ENCODE measurements at regions not wholly inside any gene's neighbourhood (a gene's known extent, or its start where the extent isn't known, plus 50 kb on each side); places are given as distances from the start of the nearest gene placed in this dataset.

DNA sequence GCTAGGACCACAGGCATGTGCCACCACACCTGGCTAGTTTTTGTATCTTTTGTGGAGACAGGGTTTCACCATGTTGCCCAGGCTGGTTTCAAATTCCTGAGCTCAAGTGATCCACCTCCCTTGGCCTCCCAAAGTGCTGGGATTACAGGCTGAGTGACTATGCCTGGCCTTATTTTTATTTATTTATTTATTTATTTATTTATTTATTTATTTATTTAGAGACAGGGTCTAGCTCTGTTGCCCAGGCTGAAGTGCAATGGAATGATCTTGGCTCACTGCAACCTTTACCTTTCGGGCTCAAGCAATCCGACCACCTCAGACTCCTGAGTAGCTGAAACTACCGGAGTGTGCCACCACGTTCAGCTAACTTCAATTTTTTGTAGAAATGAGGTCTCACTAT, 117.0 kb upstream of the MAX start:
- no peaks in the 10 kb centered on the region for H3K36me3 ChIP-seq (ENCODE audit: control insufficient read depth in 4 of 4, insufficient read depth in 4 of 4, low read length in 3 of 4)
- WGBS (ENCODE audit: insufficient coverage) = 98% methylated on average over 4 of the region's 4 CpGs
- ChIA-PET CTCF (interaction anchor here (1.1 to 1.9 kb wide), 3 partner anchors 10 to 143 kb away, joined by 3 to 4 read pairs (median 4); no protein-coding TSS in a partner anchor), POLR2A (no interaction called here)
- H3K4me3 ChIP-seq (ENCODE audit: control insufficient read depth in 1 of 7, extremely low read depth in 1 of 7, insufficient read depth in 4 of 7, low read depth in 2 of 7, low read length in 6 of 7) = no peak overlapping the region
- H3K27ac ChIP-seq (ENCODE audit: insufficient read depth in 1 of 2, low read depth in 1 of 2, low read length in 2 of 2, poor library complexity in 1 of 2, severe bottlenecking in 2 of 2) = no peak overlapping the region
- H3K9me3 ChIP-seq (ENCODE audit: control extremely low read depth in 1 of 5, control insufficient read depth in 4 of 5, insufficient read depth in 2 of 5, low read depth in 1 of 5, low read length in 4 of 5) = no peaks in the 10 kb centered on the region
- no peaks in the 10 kb centered on the region for H3K27me3 ChIP-seq (replicated peaks in 2 of 5; ENCODE audit: control insufficient read depth in 4 of 5, insufficient read depth in 5 of 5, low read length in 4 of 5)
- DNase-seq = no peak
- peaks cover 0 to 11% (median 0%) of the 10 kb centered on the region in 4 experiments for H3K4me1 ChIP-seq (ENCODE audit: control extremely low read depth in 1 of 4, control insufficient read depth in 4 of 4, insufficient read depth in 4 of 4, low read length in 3 of 4)

DNA sequence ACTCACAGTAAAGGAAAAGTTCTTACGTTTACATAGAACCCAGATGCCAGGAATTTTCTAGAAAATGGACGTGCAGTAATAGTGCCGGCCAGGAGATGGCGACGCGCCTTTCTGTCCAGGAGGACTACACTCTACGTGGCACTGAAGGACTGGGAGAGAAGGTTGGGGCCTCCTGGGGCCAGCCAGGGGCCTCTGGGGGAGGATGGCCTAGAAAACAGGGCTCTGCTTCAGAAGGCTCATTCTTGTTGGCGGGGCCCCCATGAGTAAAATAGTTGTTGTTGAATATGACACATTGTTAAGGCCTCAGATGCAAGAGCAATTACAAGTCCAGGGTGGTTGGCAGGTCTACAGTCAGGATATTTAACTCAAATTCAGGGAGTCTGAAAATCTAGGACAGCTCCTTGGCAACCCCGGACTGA, 120.1 kb upstream of the MAX start:
- H3K9me3 ChIP-seq (ENCODE audit: control extremely low read depth in 1 of 5, control insufficient read depth in 4 of 5, insufficient read depth in 2 of 5, low read depth in 1 of 5, low read length in 4 of 5) = no peaks in the 10 kb centered on the region
- no peak overlapping the region for H3K4me3 ChIP-seq (ENCODE audit: control insufficient read depth in 1 of 7, extremely low read depth in 1 of 7, insufficient read depth in 4 of 7, low read depth in 2 of 7, low read length in 6 of 7)
- WGBS (ENCODE audit: insufficient coverage) = 40% methylated on average over 7 of the region's 9 CpGs
- peaks cover 0 to 24% (median 9%) of the 10 kb centered on the region in 4 experiments for H3K4me1 ChIP-seq (ENCODE audit: control extremely low read depth in 1 of 4, control insufficient read depth in 4 of 4, insufficient read depth in 4 of 4, low read length in 3 of 4)
- peak; percentile 47 to 54 (median 50) for DNase-seq
- no peak overlapping the region for H3K27ac ChIP-seq (ENCODE audit: insufficient read depth in 1 of 2, low read depth in 1 of 2, low read length in 2 of 2, poor library complexity in 1 of 2, severe bottlenecking in 2 of 2)
- ChIA-PET POLR2A (no interaction called here), CTCF (interaction anchor here (0.9 to 4.8 kb wide), 4 partner anchors 15 to 606 kb away, joined by 3 to 24 read pairs (median 4); partner anchors contain the start of gene FUT8)
- no peaks in the 10 kb centered on the region for H3K36me3 ChIP-seq (ENCODE audit: control insufficient read depth in 4 of 4, insufficient read depth in 4 of 4, low read length in 3 of 4)
- no peaks in the 10 kb centered on the region for H3K27me3 ChIP-seq (replicated peaks in 2 of 5; ENCODE audit: control insufficient read depth in 4 of 5, insufficient read depth in 5 of 5, low read length in 4 of 5)

DNA sequence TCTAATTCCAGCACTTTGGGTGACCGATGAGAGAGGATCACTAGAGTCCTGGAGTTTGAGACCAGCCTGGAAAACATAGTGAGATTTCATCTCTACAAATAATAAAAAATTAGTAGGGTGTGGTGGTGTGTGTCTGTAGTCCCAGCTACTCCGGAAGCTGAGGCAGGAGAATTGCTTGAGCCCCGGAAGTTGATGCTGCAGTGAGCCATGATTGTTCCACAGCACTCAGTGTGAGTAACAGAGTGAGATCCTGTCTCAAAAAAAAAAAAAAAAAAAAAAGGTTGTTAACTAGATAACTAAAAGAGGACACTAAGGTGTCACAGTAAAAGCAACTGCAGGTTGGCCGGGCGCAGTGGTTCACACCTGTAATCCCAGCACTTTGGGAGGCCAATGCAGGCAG, 121.3 kb upstream of the MAX start:
- H3K9me3 ChIP-seq (ENCODE audit: control extremely low read depth in 1 of 5, control insufficient read depth in 4 of 5, insufficient read depth in 2 of 5, low read depth in 1 of 5, low read length in 4 of 5) = no peaks in the 10 kb centered on the region
- POLR2A ChIA-PET = no interaction called here
- no peaks in the 10 kb centered on the region for H3K27me3 ChIP-seq (replicated peaks in 2 of 5; ENCODE audit: control insufficient read depth in 4 of 5, insufficient read depth in 5 of 5, low read length in 4 of 5)
- H3K4me1 ChIP-seq (ENCODE audit: control extremely low read depth in 1 of 4, control insufficient read depth in 4 of 4, insufficient read depth in 4 of 4, low read length in 3 of 4) = peaks cover 0 to 24% (median 9%) of the 10 kb centered on the region in 4 experiments
- WGBS (ENCODE audit: insufficient coverage) = 91% methylated on average over 4 of the region's 5 CpGs
- H3K27ac ChIP-seq (ENCODE audit: insufficient read depth in 1 of 2, low read depth in 1 of 2, low read length in 2 of 2, poor library complexity in 1 of 2, severe bottlenecking in 2 of 2) = no peak overlapping the region
- no peak overlapping the region for H3K4me3 ChIP-seq (ENCODE audit: control insufficient read depth in 1 of 7, extremely low read depth in 1 of 7, insufficient read depth in 4 of 7, low read depth in 2 of 7, low read length in 6 of 7)
- CTCF ChIA-PET = interaction anchor here (0.6 to 4.8 kb wide), 6 partner anchors 15 to 601 kb away, joined by 3 to 24 read pairs (median 3); partner anchors contain the start of gene FUT8
- DNase-seq = no peak
- H3K36me3 ChIP-seq (ENCODE audit: control insufficient read depth in 4 of 4, insufficient read depth in 4 of 4, low read length in 3 of 4) = no peaks in the 10 kb centered on the region

DNA sequence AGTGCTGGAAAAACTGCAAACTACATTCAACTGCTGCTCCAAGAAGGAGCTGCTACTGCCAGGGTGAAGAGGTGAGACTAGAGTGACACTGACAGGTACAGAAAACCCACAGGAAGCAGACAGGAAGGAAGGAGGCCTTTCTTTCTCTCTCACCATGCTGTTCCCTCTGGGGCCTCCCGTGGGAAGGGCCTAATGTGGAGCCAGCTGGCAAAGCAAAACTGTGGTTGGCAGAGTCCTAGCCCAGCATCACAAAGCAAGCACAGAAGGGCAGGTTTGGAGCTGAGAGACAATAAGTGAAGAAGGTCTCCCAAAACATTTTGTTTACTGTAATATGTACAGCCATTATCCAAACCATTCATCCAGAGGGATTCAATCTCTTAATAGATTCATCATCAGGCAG, 122.5 kb upstream of the MAX start:
- peak in 1 of 3 donors; percentile 26 for DNase-seq
- Histone ChIP-seq H3K27ac (ENCODE audit: insufficient read depth in 1 of 2, low read depth in 1 of 2, low read length in 2 of 2, poor library complexity in 1 of 2, severe bottlenecking in 2 of 2) (no peak overlapping the region), H3K36me3 (ENCODE audit: control insufficient read depth in 4 of 4, insufficient read depth in 4 of 4, low read length in 3 of 4) (no peaks in the 10 kb centered on the region), H3K4me3 (ENCODE audit: control insufficient read depth in 1 of 7, extremely low read depth in 1 of 7, insufficient read depth in 4 of 7, low read depth in 2 of 7, low read length in 6 of 7) (no peak overlapping the region), H3K9me3 (ENCODE audit: control extremely low read depth in 1 of 5, control insufficient read depth in 4 of 5, insufficient read depth in 2 of 5, low read depth in 1 of 5, low read length in 4 of 5) (no peaks in the 10 kb centered on the region), H3K4me1 (ENCODE audit: control extremely low read depth in 1 of 4, control insufficient read depth in 4 of 4, insufficient read depth in 4 of 4, low read length in 3 of 4) (peaks cover 0 to 29% (median 14%) of the 10 kb centered on the region in 4 experiments), H3K27me3 (replicated peaks in 2 of 5; ENCODE audit: control insufficient read depth in 4 of 5, insufficient read depth in 5 of 5, low read length in 4 of 5) (no peaks in the 10 kb centered on the region)
- no CpG with 5 or more reads among the region's 1 CpG for whole genome bisulfite sequencing (ENCODE audit: insufficient coverage)
- ChIA-PET POLR2A (no interaction called here), CTCF (interaction anchor here (1.2 to 4.8 kb wide), 3 partner anchors 14 to 188 kb away, joined by 3 to 24 read pairs (median 10); partner anchors contain the start of gene FUT8)

DNA sequence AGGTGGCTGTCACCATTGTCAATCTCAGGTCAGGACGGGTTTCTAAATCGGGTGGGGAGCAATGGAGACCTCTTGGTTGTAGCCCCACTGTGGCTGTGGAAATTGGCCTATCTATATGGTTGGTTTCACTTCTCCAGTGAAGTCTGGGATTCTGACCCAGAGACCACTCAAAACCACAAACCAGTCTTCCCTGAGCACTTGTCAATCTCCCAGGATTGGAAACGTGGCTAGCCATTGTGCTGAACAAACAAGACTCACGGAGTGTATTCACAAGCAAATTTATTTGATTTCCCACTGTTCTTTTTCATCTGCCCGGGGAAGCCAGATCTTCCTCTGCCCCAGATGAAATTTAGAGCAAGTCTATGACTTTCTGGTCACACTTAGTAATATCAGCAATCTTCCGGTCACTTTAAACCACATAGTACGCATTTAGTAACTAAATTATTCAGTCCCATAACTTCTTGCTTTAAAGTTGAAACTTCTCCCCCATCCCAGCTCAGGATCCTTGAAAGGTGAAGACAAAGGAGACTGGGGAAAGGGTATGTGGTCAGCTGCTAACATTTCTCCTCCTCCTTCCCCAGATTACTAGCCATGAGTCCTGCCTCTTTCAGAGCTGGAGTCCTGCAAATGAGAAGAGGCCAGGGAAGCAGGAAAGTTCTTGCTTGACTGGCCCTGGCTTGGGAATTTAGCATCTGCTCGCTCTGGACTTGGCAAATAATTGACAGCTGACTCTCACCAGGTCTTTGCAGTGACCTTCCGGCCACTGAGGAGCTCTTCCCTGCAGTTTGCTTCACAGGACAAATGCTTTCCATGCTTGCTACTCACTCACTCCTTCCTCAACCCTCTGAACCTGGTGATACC, 123.2 kb upstream of the MAX start:
- CTCF ChIA-PET = interaction anchor here (0.9 to 4.8 kb wide), 7 partner anchors 13 to 599 kb away, joined by 3 to 24 read pairs (median 5); partner anchors contain the start of gene FUT8
- no peaks in the 10 kb centered on the region for H3K9me3 ChIP-seq (ENCODE audit: control extremely low read depth in 1 of 5, control insufficient read depth in 4 of 5, insufficient read depth in 2 of 5, low read depth in 1 of 5, low read length in 4 of 5)

DNA sequence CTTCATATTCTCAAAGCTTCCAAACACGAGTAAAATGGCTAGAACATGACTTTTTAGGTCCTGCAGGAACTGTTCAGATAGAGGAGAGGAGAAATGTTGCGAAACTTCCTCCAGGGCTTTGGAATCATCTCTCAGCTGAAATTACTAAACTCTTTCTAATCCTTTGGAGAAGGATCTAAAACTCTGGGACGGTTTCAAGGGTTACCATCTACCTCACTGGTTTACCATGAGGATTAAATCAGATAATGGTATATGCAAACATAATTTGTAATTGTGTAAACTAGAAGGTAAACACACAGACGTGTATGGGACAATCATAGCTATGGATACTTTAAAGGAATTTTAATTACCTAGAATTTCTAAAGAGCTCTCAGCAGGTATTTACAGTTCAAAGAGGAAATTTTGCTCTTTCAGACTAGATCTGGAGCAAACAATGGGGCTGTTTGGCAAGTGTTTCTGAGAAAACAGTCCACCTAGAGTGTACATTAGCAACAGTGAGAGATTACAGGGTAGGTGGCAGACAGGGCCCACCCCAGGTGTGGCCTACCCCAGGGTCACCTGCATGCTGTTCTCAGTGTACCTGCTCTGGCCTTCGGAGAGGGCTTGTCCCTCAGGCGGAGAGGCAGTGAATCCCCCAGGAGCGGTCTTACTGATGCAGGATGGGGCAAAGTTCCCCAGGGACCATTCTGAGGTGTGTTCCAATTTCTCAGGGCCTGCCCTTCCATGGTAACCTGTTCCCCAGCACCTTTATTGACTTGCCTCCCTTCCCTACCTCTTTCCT, 124.7 kb upstream of the MAX start:
- Histone ChIP-seq H3K27me3 (replicated peaks in 2 of 5; ENCODE audit: control insufficient read depth in 4 of 5, insufficient read depth in 5 of 5, low read length in 4 of 5) (no peaks in the 10 kb centered on the region), H3K36me3 (ENCODE audit: control insufficient read depth in 4 of 4, insufficient read depth in 4 of 4, low read length in 3 of 4) (no peaks in the 10 kb centered on the region), H3K27ac (ENCODE audit: insufficient read depth in 1 of 2, low read depth in 1 of 2, low read length in 2 of 2, poor library complexity in 1 of 2, severe bottlenecking in 2 of 2) (no peak overlapping the region), H3K4me1 (ENCODE audit: control extremely low read depth in 1 of 4, control insufficient read depth in 4 of 4, insufficient read depth in 4 of 4, low read length in 3 of 4) (peaks cover 2 to 36% (median 21%) of the 10 kb centered on the region in 4 experiments), H3K4me3 (ENCODE audit: control insufficient read depth in 1 of 7, extremely low read depth in 1 of 7, insufficient read depth in 4 of 7, low read depth in 2 of 7, low read length in 6 of 7) (no peak overlapping the region), H3K9me3 (ENCODE audit: control extremely low read depth in 1 of 5, control insufficient read depth in 4 of 5, insufficient read depth in 2 of 5, low read depth in 1 of 5, low read length in 4 of 5) (no peaks in the 10 kb centered on the region)
- WGBS (ENCODE audit: insufficient coverage) = 98% methylated on average over 5 of the region's 7 CpGs
- DNase-seq = no peak
- CTCF ChIA-PET = interaction anchor here (0.9 to 4.8 kb wide), 7 partner anchors 11 to 731 kb away, joined by 3 to 24 read pairs (median 5); partner anchors contain the start of gene FUT8
- POLR2A ChIA-PET = no interaction called here

More for the DNA sequence above, 123.2 kb upstream of the MAX start:
- Histone ChIP-seq H3K27ac (ENCODE audit: insufficient read depth in 1 of 2, low read depth in 1 of 2, low read length in 2 of 2, poor library complexity in 1 of 2, severe bottlenecking in 2 of 2) (no peak overlapping the region), H3K4me1 (ENCODE audit: control extremely low read depth in 1 of 4, control insufficient read depth in 4 of 4, insufficient read depth in 4 of 4, low read length in 3 of 4) (peaks cover 2 to 36% (median 19%) of the 10 kb centered on the region in 4 experiments), H3K4me3 (ENCODE audit: control insufficient read depth in 1 of 7, extremely low read depth in 1 of 7, insufficient read depth in 4 of 7, low read depth in 2 of 7, low read length in 6 of 7) (no peak overlapping the region), H3K36me3 (ENCODE audit: control insufficient read depth in 4 of 4, insufficient read depth in 4 of 4, low read length in 3 of 4) (no peaks in the 10 kb centered on the region), H3K27me3 (replicated peaks in 2 of 5; ENCODE audit: control insufficient read depth in 4 of 5, insufficient read depth in 5 of 5, low read length in 4 of 5) (no peaks in the 10 kb centered on the region)
- DNase-seq = no peak
- WGBS (ENCODE audit: insufficient coverage) = 83% methylated on average over 8 of the region's 9 CpGs
- POLR2A ChIA-PET = no interaction called here
